GM23248 (cell line): ENCODE measurements at regions not wholly inside any gene's neighbourhood (a gene's known extent, or its start where the extent isn't known, plus 50 kb on each side); places are given as distances from the start of the nearest gene placed in this dataset.

Source experiments
- EZH2 ChIP-seq: fragments of 200-600 bp; sonication (generic); IDR thresholded peaks from 2 replicates; pipeline ENCODE4 v1.6.1; 2018; ENCODE audit warnings: antibody characterized with exemption, mild to moderate bottlenecking; ENCODE audit not compliant: insufficient read depth, poor library complexity, severe bottlenecking
- EZH2phosphoT487 ChIP-seq: fragments of 200-600 bp; sonication (generic); IDR thresholded peaks from 2 replicates; pipeline ENCODE4 v1.6.1; 2018; ENCODE audit warnings: antibody characterized with exemption, moderate library complexity, mild to moderate bottlenecking, low read depth; ENCODE audit not compliant: insufficient read depth

DNA sequence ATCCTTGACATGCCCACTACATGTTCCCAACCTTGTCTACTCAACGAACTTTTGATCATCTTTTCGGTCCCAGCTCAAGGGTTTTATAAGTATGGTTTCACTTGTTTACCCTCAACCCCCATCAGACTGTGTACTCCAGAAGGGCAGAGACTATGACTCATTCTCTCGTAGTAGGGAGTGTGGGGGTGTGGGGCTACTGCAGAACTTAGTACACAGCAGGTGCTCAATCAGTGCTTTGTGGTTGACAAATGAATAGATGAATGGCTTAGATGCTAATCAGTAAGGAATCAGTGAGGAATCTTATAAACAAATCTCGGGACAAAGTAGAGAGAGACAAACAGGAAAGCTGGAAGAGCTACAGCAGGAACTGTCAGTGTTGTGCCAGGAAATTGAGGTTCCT, 151.7 kb upstream of the PLET1 start:
- TF ChIP-seq EZH2 (no peak), EZH2phosphoT487 (no peak)
